Suprapubic skin (tissue), 2 donors: ENCODE measurements at regions not wholly inside any gene's neighbourhood (a gene's known extent, or its start where the extent isn't known, plus 50 kb on each side); places are given as distances from the start of the nearest gene placed in this dataset.

Source experiments
- EP300 ChIP-seq: sonication (generic); formaldehyde crosslinking; IDR thresholded peaks from one replicate; pipeline ENCODE4 v1.6.1; 2017; ENCODE audit warnings: antibody characterized with exemption
- POLR2A ChIP-seq, 2 donors: fragments of 450-650 bp; IDR thresholded peaks; one replicate each; pipeline ENCODE4 v1.6.1; 2017; ENCODE audit warnings: antibody characterized with exemption in 2 of 2, mild to moderate bottlenecking in 2 of 2, moderate library complexity in 2 of 2

GRCh38 chr3:31379598-31379997 lies 153.1 kb upstream of the STT3B start:
- TF ChIP-seq EP300 (no peak), POLR2A (IDR thresholded peaks at IDR 0.05) (no peak)
